ENCODE measurements at regions not wholly inside any gene's neighbourhood (a gene's known extent, or its start where the extent isn't known, plus 50 kb on each side); places are given as distances from the start of the nearest gene placed in this dataset.
A peak's percentile ranks its signal among the peaks of the same experiment; 100 is the strongest.
"Not testable (repeated sequence)": the region's sequence is repeated elsewhere in the genome, so short reads cannot be mapped to it uniquely, and the experiment has no call there.

DNA sequence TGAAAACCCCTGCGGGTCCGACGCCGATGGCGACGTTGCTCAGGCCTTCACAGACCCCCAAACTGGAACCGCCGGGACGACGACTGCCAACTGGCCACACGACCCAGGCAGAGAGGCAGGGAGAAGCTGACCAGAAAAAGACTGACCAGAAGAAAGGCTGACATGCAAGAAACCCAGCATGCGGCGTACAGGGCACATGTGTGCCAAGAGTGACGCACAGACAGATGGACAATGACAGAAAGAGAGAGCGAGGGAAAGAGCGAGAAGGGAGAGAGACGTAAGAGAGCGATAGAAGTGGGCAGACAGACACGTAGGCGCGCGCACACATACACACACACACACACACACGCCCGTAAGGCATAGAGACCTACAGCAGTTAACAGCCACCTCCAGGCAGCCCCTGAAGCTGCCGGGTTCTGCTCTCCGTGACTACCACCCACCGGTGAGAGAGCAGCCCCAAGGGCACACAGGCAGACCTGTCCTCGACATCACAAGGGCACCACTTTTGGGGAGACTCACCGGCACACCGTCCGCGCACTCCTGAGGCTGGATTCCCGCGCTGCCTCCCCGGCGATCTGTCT lies 67.2 kb upstream of the ZNF527 start:
- DNase-seq (ENCODE audit: low spot score): no peak

DNA sequence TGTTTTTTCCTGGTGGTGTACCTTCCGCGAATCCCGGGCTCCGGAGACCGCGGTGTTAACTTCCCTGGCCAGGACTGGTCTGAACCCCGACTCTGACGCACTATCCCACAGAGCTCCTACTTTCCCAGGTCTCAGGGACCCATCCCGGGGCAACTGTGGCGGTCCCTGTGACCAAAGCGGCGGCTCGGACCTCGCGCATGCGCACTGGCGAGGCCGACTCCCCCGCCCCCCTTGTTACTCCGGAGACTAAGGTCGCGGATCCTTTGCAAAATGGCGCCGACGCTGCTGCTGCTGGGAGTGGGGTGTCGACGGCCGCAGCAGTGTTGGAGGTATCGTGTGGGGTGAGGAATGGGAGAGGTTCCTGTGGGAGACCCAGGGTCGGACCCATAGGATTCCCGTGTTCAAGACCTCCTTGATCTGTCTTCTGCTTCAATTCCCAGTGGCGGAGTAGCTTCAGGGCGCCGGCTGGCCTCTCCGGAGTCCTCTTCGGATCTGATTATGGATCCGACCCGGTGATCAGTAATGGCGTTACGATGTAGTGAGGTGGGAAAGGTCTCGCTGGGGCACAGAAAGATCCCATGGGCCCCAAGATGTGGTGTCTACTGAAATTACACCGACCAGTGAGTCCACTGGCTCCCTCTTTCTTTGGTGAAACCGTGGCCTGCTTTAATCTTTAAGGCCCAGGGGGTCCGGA lies 66.6 kb upstream of the ZNF527 start:
- DNase-seq (ENCODE audit: low spot score): peak; percentile 45

DNA sequence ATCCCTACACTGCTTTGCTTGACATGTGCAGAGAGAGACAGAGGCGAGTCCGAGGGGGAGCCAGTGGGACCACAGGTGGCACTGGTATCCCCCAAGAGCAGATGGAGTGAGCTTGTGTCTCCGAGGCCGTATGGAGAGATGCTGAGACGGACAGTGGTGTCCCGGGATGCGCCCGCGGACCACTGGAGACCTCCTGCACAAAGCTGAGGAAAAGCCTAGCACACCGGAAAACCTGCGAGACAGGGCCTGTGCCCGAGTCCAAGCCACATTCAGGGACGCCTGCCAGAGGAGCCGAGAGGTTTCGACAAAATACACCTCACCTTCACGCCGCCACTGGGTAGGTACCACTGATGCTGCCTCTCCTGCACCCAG lies 66.0 kb upstream of the ZNF527 start:
- no peak for DNase-seq (ENCODE audit: low spot score)

DNA sequence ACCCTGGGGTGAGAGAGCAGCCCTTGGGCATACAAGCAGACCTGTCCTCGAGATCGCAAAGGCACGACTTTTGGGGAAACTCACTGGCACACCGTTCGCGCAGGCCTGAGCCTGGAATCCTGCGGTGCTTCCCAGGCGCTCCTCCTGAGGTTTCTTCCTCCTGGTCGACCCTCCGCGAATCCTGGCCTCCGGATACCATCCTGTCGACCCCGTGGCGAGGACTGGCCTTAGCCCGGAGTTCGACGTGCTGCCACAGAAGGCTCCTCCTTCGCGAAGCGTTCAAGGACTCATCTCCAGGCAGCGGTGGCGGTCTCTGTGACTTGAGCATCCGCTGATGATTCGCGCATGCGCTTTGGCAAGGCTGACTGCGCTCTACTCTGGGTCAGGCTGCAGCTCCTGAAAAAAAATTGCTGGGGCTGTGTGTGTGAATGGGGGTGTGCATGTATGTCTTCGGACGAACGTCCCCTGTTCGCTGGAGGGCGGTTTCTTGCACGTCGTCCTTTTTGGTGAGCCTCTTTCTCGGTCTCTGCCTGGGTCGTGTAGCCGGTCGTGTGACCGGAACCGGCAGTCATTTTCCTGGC lies 64.4 kb upstream of the ZNF527 start:
- no peak for DNase-seq (ENCODE audit: low spot score)

DNA sequence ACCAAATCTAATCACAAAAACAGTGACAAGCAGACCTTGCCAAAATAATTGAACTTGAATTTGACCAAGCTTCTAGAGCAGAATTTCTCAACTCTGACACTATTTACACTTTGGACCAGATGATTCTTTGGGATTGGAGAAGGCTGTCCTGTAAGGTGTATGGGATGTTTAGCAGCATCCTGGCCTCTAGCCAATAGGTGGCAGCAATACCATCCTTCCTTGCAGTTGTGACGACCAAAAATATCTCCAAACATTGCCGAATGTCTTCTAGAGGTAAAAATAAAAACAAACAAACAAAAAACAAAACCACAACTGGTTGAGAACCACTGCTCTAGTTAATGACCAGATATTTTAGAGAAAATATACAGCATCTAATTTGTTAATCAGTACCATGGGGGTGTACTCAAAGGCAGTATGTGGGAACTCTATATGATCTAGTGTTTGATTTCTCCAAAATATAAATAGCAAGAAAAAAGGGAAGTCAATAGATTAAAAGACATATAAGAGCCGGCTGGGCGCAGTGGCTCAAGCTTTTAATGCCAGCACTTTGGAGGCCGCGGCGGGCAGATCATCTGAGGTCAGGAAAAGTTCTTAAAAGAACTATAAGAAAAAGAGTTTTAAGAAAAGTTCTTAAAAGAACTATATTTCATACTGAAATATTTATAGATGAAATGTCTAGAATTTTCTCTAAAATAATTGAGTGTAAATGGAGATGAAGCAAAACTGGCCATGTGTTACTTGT lies 60.9 kb upstream of the ZNF527 start:
- DNase-seq (ENCODE audit: low spot score): no peak

DNA sequence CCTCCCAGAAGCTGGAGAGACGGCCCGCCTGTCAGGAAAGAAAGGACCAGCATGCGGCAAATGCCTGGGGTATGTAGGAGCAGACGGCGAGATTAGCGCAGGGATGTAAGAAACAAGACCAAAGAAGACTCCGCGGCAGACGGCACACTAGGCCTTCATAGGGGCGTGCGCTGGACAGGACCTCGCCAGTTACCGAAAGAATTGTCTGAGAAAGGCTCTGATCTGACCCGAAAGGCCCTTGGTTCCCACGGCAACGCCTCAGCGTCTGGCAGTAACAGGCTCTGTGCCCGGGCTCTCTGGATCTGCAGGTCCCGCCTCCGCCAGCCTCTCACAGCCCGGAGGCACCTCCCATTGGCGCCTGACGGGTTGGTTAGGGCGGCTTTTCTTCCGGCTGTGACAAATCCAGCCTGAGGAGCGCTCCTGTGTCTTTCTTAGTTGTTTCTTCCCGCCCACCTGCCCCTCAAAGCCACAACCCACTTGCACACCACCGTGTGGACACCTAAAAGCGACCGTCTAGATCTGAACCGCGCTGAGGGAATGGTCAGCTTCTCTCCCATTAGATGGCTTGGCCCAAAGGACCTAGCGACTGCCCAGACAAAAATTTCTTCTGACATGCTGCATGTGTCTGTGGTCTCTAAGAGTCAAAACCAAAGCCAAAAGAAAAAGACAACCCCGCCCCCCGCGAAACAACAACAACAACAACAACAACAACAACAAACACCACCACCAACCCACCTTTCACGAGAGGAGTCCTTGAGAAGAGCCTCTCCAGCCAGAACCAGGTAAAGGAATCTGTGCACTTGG lies 58.2 kb upstream of the ZNF527 start:
- DNase-seq (ENCODE audit: low spot score): not testable (repeated sequence)

DNA sequence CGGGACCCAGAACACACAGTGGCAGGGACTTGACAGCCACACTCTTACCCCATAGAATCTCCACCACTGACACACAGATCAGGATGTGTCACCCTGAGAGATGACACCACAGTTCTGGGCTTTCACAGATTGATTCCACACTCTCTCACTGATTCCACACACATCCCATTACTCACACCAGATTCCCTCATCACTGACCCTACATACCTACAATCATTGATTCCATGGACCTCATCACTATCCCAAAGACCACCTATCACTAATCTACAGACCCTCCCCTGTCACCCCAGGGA lies 57.6 kb upstream of the ZNF527 start:
- DNase-seq (ENCODE audit: low spot score): no peak

- DNase-seq (ENCODE audit: low spot score): peak; percentile 93
Measured at GRCh38 chr19:37317403-37318209, 53.3 kb upstream of the ZNF527 start.

DNA sequence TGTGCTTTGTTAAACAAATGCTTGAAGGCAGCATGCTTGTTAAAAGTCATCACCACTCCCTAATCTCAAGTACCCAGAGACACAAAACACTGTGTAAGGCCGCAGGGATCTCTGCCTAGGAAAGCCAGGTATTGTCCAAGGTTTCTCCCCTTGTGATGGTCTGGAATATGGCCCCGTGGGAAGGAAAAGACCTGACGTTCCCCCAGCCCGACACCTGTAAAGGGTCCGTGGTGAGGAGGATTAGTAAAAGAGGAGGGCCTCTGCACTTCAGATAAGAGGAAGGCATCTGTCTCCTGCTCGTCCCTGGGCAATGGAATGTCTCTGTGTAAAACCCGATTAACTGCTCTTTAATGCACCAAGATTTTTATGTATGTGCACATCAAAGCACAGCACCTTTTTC lies 49.9 kb upstream of the ZNF527 start:
- not testable (repeated sequence) for DNase-seq (ENCODE audit: low spot score)
